ENCODE measurements at regions not wholly inside any gene's neighbourhood (a gene's known extent, or its start where the extent isn't known, plus 50 kb on each side); places are given as distances from the start of the nearest gene placed in this dataset.
A peak's percentile ranks its signal among the peaks of the same experiment; 100 is the strongest.

DNA sequence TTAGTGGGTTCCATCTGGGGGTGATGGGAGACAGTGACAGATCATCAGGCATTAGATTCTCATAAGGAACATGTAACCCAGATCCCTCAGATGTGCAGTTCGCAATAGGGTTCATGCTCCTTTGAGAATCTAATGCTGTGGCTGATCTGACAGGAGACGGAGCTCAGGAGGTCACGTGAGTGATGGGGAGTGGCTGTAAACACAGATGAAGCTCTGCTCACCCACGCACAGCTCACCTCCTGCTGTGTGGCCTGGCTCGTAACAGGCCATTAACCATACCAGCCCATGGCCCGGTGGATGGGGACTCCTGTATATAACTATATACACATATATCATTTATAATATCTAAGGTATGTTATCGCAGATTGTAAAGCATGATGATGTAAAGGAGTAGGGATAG is 214.2 kb downstream of the MAF start (continued):
- TF ChIP-seq, protein P1, sequence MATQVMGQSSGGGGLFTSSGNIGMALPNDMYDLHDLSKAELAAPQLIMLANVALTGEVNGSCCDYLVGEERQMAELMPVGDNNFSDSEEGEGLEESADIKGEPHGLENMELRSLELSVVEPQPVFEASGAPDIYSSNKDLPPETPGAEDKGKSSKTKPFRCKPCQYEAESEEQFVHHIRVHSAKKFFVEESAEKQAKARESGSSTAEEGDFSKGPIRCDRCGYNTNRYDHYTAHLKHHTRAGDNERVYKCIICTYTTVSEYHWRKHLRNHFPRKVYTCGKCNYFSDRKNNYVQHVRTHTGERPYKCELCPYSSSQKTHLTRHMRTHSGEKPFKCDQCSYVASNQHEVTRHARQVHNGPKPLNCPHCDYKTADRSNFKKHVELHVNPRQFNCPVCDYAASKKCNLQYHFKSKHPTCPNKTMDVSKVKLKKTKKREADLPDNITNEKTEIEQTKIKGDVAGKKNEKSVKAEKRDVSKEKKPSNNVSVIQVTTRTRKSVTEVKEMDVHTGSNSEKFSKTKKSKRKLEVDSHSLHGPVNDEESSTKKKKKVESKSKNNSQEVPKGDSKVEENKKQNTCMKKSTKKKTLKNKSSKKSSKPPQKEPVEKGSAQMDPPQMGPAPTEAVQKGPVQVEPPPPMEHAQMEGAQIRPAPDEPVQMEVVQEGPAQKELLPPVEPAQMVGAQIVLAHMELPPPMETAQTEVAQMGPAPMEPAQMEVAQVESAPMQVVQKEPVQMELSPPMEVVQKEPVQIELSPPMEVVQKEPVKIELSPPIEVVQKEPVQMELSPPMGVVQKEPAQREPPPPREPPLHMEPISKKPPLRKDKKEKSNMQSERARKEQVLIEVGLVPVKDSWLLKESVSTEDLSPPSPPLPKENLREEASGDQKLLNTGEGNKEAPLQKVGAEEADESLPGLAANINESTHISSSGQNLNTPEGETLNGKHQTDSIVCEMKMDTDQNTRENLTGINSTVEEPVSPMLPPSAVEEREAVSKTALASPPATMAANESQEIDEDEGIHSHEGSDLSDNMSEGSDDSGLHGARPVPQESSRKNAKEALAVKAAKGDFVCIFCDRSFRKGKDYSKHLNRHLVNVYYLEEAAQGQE (IDR thresholded peaks at IDR 0.05; ENCODE audit: low read depth, low read length) = no peak
- TF ChIP-seq TEAD4 (IDR thresholded peaks at IDR 0.05; ENCODE audit: borderline replicate concordance, insufficient read depth) (no peak), RCOR1 (IDR thresholded peaks at IDR 0.05; ENCODE audit: low read length) (no peak), ELF1 (IDR thresholded peaks at IDR 0.05) (no peak)
- TF ChIP-seq, protein P2, sequence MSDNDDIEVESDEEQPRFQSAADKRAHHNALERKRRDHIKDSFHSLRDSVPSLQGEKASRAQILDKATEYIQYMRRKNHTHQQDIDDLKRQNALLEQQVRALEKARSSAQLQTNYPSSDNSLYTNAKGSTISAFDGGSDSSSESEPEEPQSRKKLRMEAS (IDR thresholded peaks at IDR 0.05; ENCODE audit: low read depth) = no peak

DNA sequence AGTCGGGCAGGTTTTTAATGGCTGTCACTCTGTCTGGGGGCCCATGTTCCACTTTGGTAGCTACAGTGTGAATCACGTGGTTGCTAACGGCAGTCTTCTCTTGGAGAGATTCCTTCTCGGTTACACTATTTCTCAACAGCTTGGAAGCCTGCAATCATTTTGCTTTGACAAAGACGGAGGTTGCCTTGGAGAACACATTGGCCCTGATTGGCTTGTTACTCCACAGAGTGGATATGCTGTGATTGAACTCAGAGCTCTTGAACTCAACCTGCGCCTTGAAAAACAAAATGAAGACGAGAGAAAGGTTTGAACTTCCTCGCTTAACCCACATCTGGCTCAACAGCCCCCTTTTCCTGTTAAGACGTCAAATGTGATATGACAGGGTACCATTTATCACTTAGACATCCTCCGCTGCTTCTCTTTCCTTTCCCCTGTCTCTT is 218.9 kb downstream of the MAF start:
- Histone ChIP-seq H3K27ac (ENCODE audit: low read depth in 2 of 2, low read length in 1 of 2) (peak overlapping the region in 1 of 2 experiments; percentile 69; a peak in 1 of 4 replicates), H3K4me1 (ENCODE audit: control insufficient read depth in 1 of 2, insufficient read depth in 2 of 2, low read depth in 1 of 2, low read length in 1 of 2) (peaks cover 0 to 13% of the 10 kb centered on the region in 2 experiments; a peak in 2 of 4 replicates), H3F3A (replicated peaks; ENCODE audit: insufficient read depth) (no peaks in the 10 kb centered on the region), H3K9me2 (no peaks in the 10 kb centered on the region), H3K9me3 (peaks cover 6% of the 10 kb centered on the region; the same call in 1 of the 2 replicates), H3K79me2 (ENCODE audit: insufficient read depth) (no peaks in the 10 kb centered on the region), H2AFZ (ENCODE audit: low read depth) (no peak overlapping the region), H3K36me3 (replicated peaks in 1 of 2; ENCODE audit: control insufficient read depth in 1 of 2, insufficient read depth in 2 of 2, low read length in 1 of 2) (no peaks in the 10 kb centered on the region), H3K9ac (no peak overlapping the region), H4K20me1 (ENCODE audit: insufficient read depth) (no peaks in the 10 kb centered on the region), H3K4me2 (no peak overlapping the region), H3K27me3 (ENCODE audit: insufficient read depth) (no peaks in the 10 kb centered on the region), H3K4me3 (ENCODE audit: low read depth in 2 of 2, low read length in 1 of 2) (no peak overlapping the region)
- WGBS (ENCODE audit: low lambda C conversion rate) = 30% methylated on average over 6 of the region's 10 CpGs
- ChIA-PET POLR2A (interaction anchor here (0.6 to 1.2 kb wide), 2 partner anchors 9 to 90 kb away, joined by 3 read pairs; no protein-coding TSS in a partner anchor), CTCF (interaction anchor here (0.9 to 2.1 kb wide), 2 partner anchors 9 to 14 kb away, joined by 3 to 5 read pairs; no protein-coding TSS in a partner anchor)
- TF ChIP-seq TAF1 (IDR thresholded peaks at IDR 0.05; ENCODE audit: borderline replicate concordance, low read depth, low read length) = no peak
- DNase-seq = no peak

DNA sequence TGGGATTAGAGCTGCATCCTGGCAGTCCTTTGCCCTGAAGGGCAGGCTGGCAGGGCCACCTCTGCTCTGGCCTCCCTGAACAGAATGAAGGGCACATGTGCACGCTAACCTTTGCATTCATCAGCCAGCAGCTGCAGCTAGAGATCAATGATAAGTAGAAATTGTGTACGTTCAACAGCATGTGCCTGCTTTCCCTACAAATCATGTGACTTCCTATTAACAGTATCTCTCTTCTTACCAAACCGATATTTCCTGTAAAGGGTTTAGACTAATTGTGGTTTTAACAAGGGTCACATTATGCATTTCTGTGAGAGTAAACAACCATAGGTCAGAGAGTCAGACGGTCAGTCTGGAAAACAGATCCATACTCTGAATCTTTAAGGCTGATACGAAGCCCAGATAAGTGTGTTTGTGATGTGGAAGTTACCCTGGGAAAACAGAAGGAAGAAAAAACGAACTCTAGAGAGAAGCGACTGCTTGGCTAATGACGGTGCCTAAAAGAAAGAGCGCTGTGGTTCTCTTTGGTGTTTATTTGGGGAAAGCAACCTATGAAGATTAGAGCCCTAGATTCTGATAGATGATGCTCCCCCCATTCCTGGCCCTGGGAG is 219.4 kb downstream of the MAF start:
- Histone ChIP-seq H3K36me3 (replicated peaks in 1 of 2; ENCODE audit: control insufficient read depth in 1 of 2, insufficient read depth in 2 of 2, low read length in 1 of 2) (no peaks in the 10 kb centered on the region), H3K27me3 (ENCODE audit: insufficient read depth) (no peaks in the 10 kb centered on the region), H3K4me3 (ENCODE audit: low read depth in 2 of 2, low read length in 1 of 2) (no peak overlapping the region), H3K27ac (ENCODE audit: low read depth in 2 of 2, low read length in 1 of 2) (peak overlapping the region in 1 of 2 experiments; percentile 69; a peak in 1 of 4 replicates), H3K9ac (no peak overlapping the region), H3K4me2 (no peak overlapping the region), H3F3A (replicated peaks; ENCODE audit: insufficient read depth) (no peaks in the 10 kb centered on the region), H4K20me1 (ENCODE audit: insufficient read depth) (no peaks in the 10 kb centered on the region), H3K4me1 (ENCODE audit: control insufficient read depth in 1 of 2, insufficient read depth in 2 of 2, low read depth in 1 of 2, low read length in 1 of 2) (peaks cover 0 to 13% of the 10 kb centered on the region in 2 experiments; a peak in 2 of 4 replicates), H3K9me2 (no peaks in the 10 kb centered on the region), H3K9me3 (peaks cover 6% of the 10 kb centered on the region; the same call in 1 of the 2 replicates), H2AFZ (ENCODE audit: low read depth) (no peak overlapping the region), H3K79me2 (ENCODE audit: insufficient read depth) (no peaks in the 10 kb centered on the region)
- ChIA-PET POLR2A (interaction anchor here (0.6 to 1.2 kb wide), 2 partner anchors 9 to 90 kb away, joined by 3 read pairs; no protein-coding TSS in a partner anchor), CTCF (interaction anchor here (2.1 kb wide), 1 partner anchor 9 kb away, joined by 5 read pairs; no protein-coding TSS in a partner anchor)
- 16% methylated on average over 9 of the region's 9 CpGs for WGBS (ENCODE audit: low lambda C conversion rate)
- peak; percentile 54 for DNase-seq
- no peak for TF ChIP-seq YY1 (IDR thresholded peaks at IDR 0.05; ENCODE audit: low read depth)
- TF ChIP-seq FOSL2 (IDR thresholded peaks at IDR 0.05; ENCODE audit: borderline replicate concordance, low read depth) = no peak
- TF ChIP-seq EP300 (IDR thresholded peaks at IDR 0.05; ENCODE audit: borderline replicate concordance in 1 of 2, low read depth in 1 of 2, low read length in 1 of 2) = peak in 1 of 2 experiments; percentile 79; a peak in 1 of 4 replicates
- no peak for TF ChIP-seq NRF1 (IDR thresholded peaks at IDR 0.05; ENCODE audit: low read depth, low read length)
- TF ChIP-seq SIN3A (IDR thresholded peaks at IDR 0.05; ENCODE audit: borderline replicate concordance, low read depth, low read length) = no peak
- no peak for TF ChIP-seq FOXM1 (IDR thresholded peaks at IDR 0.05; ENCODE audit: low read depth)
- TF ChIP-seq EZH2phosphoT487 (IDR thresholded peaks at IDR 0.05; ENCODE audit: borderline replicate concordance, low read depth) = no peak
- TF ChIP-seq, protein P3, sequence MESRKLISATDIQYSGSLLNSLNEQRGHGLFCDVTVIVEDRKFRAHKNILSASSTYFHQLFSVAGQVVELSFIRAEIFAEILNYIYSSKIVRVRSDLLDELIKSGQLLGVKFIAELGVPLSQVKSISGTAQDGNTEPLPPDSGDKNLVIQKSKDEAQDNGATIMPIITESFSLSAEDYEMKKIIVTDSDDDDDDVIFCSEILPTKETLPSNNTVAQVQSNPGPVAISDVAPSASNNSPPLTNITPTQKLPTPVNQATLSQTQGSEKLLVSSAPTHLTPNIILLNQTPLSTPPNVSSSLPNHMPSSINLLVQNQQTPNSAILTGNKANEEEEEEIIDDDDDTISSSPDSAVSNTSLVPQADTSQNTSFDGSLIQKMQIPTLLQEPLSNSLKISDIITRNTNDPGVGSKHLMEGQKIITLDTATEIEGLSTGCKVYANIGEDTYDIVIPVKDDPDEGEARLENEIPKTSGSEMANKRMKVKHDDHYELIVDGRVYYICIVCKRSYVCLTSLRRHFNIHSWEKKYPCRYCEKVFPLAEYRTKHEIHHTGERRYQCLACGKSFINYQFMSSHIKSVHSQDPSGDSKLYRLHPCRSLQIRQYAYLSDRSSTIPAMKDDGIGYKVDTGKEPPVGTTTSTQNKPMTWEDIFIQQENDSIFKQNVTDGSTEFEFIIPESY (IDR thresholded peaks at IDR 0.05; ENCODE audit: borderline replicate concordance, low read depth) = no peak
- no peak for TF ChIP-seq RAD21 (IDR thresholded peaks at IDR 0.05; ENCODE audit: low read length)
- TF ChIP-seq, protein P2 (IDR thresholded peaks at IDR 0.05; ENCODE audit: low read depth) = no peak
- no peak for TF ChIP-seq RXRA (IDR thresholded peaks at IDR 0.05; ENCODE audit: borderline replicate concordance, low read depth)
- TF ChIP-seq JUND (IDR thresholded peaks at IDR 0.05) = no peak
- TF ChIP-seq, protein P4, sequence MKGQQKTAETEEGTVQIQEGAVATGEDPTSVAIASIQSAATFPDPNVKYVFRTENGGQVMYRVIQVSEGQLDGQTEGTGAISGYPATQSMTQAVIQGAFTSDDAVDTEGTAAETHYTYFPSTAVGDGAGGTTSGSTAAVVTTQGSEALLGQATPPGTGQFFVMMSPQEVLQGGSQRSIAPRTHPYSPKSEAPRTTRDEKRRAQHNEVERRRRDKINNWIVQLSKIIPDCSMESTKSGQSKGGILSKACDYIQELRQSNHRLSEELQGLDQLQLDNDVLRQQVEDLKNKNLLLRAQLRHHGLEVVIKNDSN (IDR thresholded peaks at IDR 0.05; ENCODE audit: borderline replicate concordance, low read depth) = peak; percentile 26; the same call in 1 of the 2 replicates

Measured in SK-N-SH (cell line).